Sigmoid colon (tissue), 3 donors: ENCODE measurements at regions not wholly inside any gene's neighbourhood (a gene's known extent, or its start where the extent isn't known, plus 50 kb on each side); places are given as distances from the start of the nearest gene placed in this dataset.

Experiments used
- CTCF ChIP-seq, 4 experiments: fragments of 450-650 bp in 3 of 4; fragments of 200-600 bp in 1 of 4; IDR thresholded peaks; one replicate each; pipeline ENCODE4 v1.5.1; 2016 to 2019; ENCODE audit warnings: antibody characterized with exemption in 4 of 4, mild to moderate bottlenecking in 3 of 4, moderate library complexity in 2 of 4
- POLR2A ChIP-seq, 2 donors: fragments of 450-650 bp; IDR thresholded peaks; one replicate each; pipeline ENCODE4 v1.6.1; 2016; ENCODE audit warnings: antibody characterized with exemption in 2 of 2, mild to moderate bottlenecking in 2 of 2, moderate library complexity in 2 of 2

GRCh38 chr1:87872189-87872588 lies 543.5 kb downstream of the LMO4 start:
- TF ChIP-seq CTCF (IDR thresholded peaks at IDR 0.05) (no peak), POLR2A (IDR thresholded peaks at IDR 0.05) (no peak)
